Tongue (tissue), 1 donor: ENCODE measurements at regions not wholly inside any gene's neighbourhood (a gene's known extent, or its start where the extent isn't known, plus 50 kb on each side); places are given as distances from the start of the nearest gene placed in this dataset.

Experiments used
- DNase-seq: peaks from one replicate; pipeline ENCODE4 v3.0.0-alpha.2; 2015

GRCh38 chr14:81837304-81837703 lies 303.7 kb upstream of the SEL1L start:
- DNase-seq = no peak

- peak; percentile 52 for DNase-seq
Observed at GRCh38 chr14:81839056-81839455, 305.4 kb upstream of the SEL1L start.

GRCh38 chr14:81841346-81841745 lies 307.7 kb upstream of the SEL1L start:
- no peak for DNase-seq

GRCh38 chr14:81849714-81850113 lies 316.1 kb upstream of the SEL1L start:
- no peak for DNase-seq

GRCh38 chr14:81855007-81855406 lies 321.4 kb upstream of the SEL1L start:
- no peak for DNase-seq

GRCh38 chr14:81859046-81859445 lies 325.4 kb upstream of the SEL1L start:
- DNase-seq = peak; percentile 7

GRCh38 chr14:81868172-81868571 lies 334.5 kb upstream of the SEL1L start:
- no peak for DNase-seq

GRCh38 chr14:81871706-81872105 lies 338.1 kb upstream of the SEL1L start:
- DNase-seq = no peak

GRCh38 chr14:81884382-81884781 lies 350.7 kb upstream of the SEL1L start:
- no peak for DNase-seq

- no peak for DNase-seq
Observed at GRCh38 chr14:81886588-81886987, 352.9 kb upstream of the SEL1L start.

- no peak for DNase-seq
Observed at GRCh38 chr14:81889529-81889928, 355.9 kb upstream of the SEL1L start.

- DNase-seq = peak; percentile 33
Observed at GRCh38 chr14:81890020-81890419, 356.4 kb upstream of the SEL1L start.

- DNase-seq = no peak
Observed at GRCh38 chr14:81903477-81903876, 369.8 kb upstream of the SEL1L start.

GRCh38 chr14:81927070-81927469 lies 393.4 kb upstream of the SEL1L start:
- no peak for DNase-seq

- DNase-seq = no peak
Observed at GRCh38 chr14:81931828-81932227, 398.2 kb upstream of the SEL1L start.

GRCh38 chr14:81936348-81936747 lies 402.7 kb upstream of the SEL1L start:
- no peak for DNase-seq

- DNase-seq = no peak
Observed at GRCh38 chr14:81936902-81937301, 403.2 kb upstream of the SEL1L start.

- no peak for DNase-seq
Observed at GRCh38 chr14:81938341-81938740, 404.7 kb upstream of the SEL1L start.

- peak; percentile 52 for DNase-seq
Observed at GRCh38 chr14:81940651-81941050, 407.0 kb upstream of the SEL1L start.

- DNase-seq = no peak
Observed at GRCh38 chr14:81942071-81942470, 408.4 kb upstream of the SEL1L start.

GRCh38 chr14:81946375-81946774 lies 412.7 kb upstream of the SEL1L start:
- DNase-seq = no peak

GRCh38 chr14:81946834-81947798 lies 413.5 kb upstream of the SEL1L start:
- DNase-seq = peak; percentile 35

- no peak for DNase-seq
Observed at GRCh38 chr14:81952917-81953316, 419.3 kb upstream of the SEL1L start.

GRCh38 chr14:81953419-81953818 lies 419.8 kb upstream of the SEL1L start:
- no peak for DNase-seq
